ENCODE measurements at regions not wholly inside any gene's neighbourhood (a gene's known extent, or its start where the extent isn't known, plus 50 kb on each side); places are given as distances from the start of the nearest gene placed in this dataset.

GRCh38 chr12:30048371-30048770, 264.6 kb upstream of the TMTC1 start:
- H3K9me3 ChIP-seq = no peaks in the 10 kb centered on the region
- no peak overlapping the region for H3K27ac ChIP-seq
- TF ChIP-seq, protein P1, sequence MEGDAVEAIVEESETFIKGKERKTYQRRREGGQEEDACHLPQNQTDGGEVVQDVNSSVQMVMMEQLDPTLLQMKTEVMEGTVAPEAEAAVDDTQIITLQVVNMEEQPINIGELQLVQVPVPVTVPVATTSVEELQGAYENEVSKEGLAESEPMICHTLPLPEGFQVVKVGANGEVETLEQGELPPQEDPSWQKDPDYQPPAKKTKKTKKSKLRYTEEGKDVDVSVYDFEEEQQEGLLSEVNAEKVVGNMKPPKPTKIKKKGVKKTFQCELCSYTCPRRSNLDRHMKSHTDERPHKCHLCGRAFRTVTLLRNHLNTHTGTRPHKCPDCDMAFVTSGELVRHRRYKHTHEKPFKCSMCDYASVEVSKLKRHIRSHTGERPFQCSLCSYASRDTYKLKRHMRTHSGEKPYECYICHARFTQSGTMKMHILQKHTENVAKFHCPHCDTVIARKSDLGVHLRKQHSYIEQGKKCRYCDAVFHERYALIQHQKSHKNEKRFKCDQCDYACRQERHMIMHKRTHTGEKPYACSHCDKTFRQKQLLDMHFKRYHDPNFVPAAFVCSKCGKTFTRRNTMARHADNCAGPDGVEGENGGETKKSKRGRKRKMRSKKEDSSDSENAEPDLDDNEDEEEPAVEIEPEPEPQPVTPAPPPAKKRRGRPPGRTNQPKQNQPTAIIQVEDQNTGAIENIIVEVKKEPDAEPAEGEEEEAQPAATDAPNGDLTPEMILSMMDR (IDR thresholded peaks at IDR 0.05 in 8 of 11, conservative IDR thresholded peaks at IDR 0.05 in 3 of 11) = no peak
- TF ChIP-seq POLR2A (IDR thresholded peaks at IDR 0.05) (no peak), POLR2AphosphoS5 (IDR thresholded peaks at IDR 0.05) (no peak)
- intact Hi-C loops (cut with DNase I; ENCODE audit: low total_unique reads) = no loop called here
- 40 to 68% (median 62%) methylated on average over 2 of the region's 2 CpGs for WGBS, 5 donors
- no peaks in the 10 kb centered on the region for H3K27me3 ChIP-seq (replicated peaks in 1 of 7)
- no peaks in the 10 kb centered on the region for H3K36me3 ChIP-seq
- H3K4me3 ChIP-seq = no peak overlapping the region
- no peaks in the 10 kb centered on the region for H3K4me1 ChIP-seq
- no peak for DNase-seq

GRCh38 chr12:30047516-30048254, 263.9 kb upstream of the TMTC1 start:
- no peaks in the 10 kb centered on the region for H3K36me3 ChIP-seq
- H3K27me3 ChIP-seq (replicated peaks in 1 of 7) = no peaks in the 10 kb centered on the region
- H3K27ac ChIP-seq = no peak overlapping the region
- TF ChIP-seq, protein P1 (IDR thresholded peaks at IDR 0.05 in 8 of 11, conservative IDR thresholded peaks at IDR 0.05 in 3 of 11) = no peak
- no peak for TF ChIP-seq POLR2A (IDR thresholded peaks at IDR 0.05)
- TF ChIP-seq POLR2AphosphoS5 (IDR thresholded peaks at IDR 0.05) = no peak
- intact Hi-C loops (cut with DNase I; ENCODE audit: low total_unique reads) = no loop called here
- WGBS, 5 donors = 78 to 92% (median 89%) methylated on average over 5 of the region's 5 CpGs
- no peak overlapping the region for H3K4me3 ChIP-seq
- H3K4me1 ChIP-seq = no peaks in the 10 kb centered on the region
- no peaks in the 10 kb centered on the region for H3K9me3 ChIP-seq
- no peak for DNase-seq

GRCh38 chr12:30046376-30046775, 262.6 kb upstream of the TMTC1 start:
- no peaks in the 10 kb centered on the region for H3K36me3 ChIP-seq
- intact Hi-C loops (cut with DNase I; ENCODE audit: low total_unique reads) = no loop called here
- TF ChIP-seq, protein P1 (IDR thresholded peaks at IDR 0.05 in 8 of 11, conservative IDR thresholded peaks at IDR 0.05 in 3 of 11) = no peak
- no peak for TF ChIP-seq POLR2A (IDR thresholded peaks at IDR 0.05)
- no peak for TF ChIP-seq POLR2AphosphoS5 (IDR thresholded peaks at IDR 0.05)
- H3K4me3 ChIP-seq = no peak overlapping the region
- H3K9me3 ChIP-seq = no peaks in the 10 kb centered on the region
- H3K4me1 ChIP-seq = no peaks in the 10 kb centered on the region
- H3K27me3 ChIP-seq (replicated peaks in 1 of 7) = no peaks in the 10 kb centered on the region
- no peak overlapping the region for H3K27ac ChIP-seq
- no peak for DNase-seq
- 62 to 90% (median 73%) methylated on average over 2 of the region's 2 CpGs for WGBS, 5 donors

DNA sequence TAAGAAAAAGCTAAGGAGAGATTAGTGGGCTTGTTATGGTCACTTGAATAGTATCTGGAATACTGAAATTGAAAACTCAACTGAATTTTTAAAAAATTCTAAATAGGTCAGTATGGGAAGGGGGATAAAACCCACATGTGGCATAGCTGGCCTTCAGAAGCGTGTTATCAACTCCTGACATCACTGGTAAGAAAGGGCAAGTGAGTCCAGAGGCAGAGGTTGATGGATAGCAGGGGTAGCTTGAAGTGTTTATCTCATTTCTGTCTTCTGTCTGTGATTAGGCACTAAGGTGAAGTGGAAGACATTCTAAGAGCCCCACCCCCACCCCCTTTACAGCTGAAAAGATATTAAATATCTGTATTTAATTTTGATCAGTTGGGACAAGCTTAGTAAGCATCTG, 261.4 kb upstream of the TMTC1 start:
- no peak for DNase-seq
- intact Hi-C loops (cut with DNase I; ENCODE audit: low total_unique reads) = no loop called here
- H3K27me3 ChIP-seq (replicated peaks in 1 of 7) = no peaks in the 10 kb centered on the region
- TF ChIP-seq POLR2AphosphoS5 (IDR thresholded peaks at IDR 0.05) (no peak), POLR2A (IDR thresholded peaks at IDR 0.05) (no peak)
- no peak overlapping the region for H3K4me3 ChIP-seq
- H3K4me1 ChIP-seq = no peaks in the 10 kb centered on the region
- no peak overlapping the region for H3K27ac ChIP-seq
- 57 to 75% (median 64%) methylated on average over 1 of the region's 1 CpG for WGBS, 5 donors
- peaks cover 0 to 3% (median 0%) of the 10 kb centered on the region in 8 donors for H3K9me3 ChIP-seq
- H3K36me3 ChIP-seq = no peaks in the 10 kb centered on the region

Data from spleen (tissue), 11 donors.